Gastroesophageal sphincter (tissue), 4 donors: ENCODE measurements at regions not wholly inside any gene's neighbourhood (a gene's known extent, or its start where the extent isn't known, plus 50 kb on each side); places are given as distances from the start of the nearest gene placed in this dataset.
"Not testable (repeated sequence)": the region's sequence is repeated elsewhere in the genome, so short reads cannot be mapped to it uniquely, and the experiment has no call there.

Experiments used
- ATAC-seq: fragments of 150-250 bp; one replicate; pipeline ENCODE4 v1.9.1; 2016; ENCODE audit warnings: mild to moderate bottlenecking, moderate library complexity
- H3K27ac ChIP-seq, 4 donors: fragments of 200-600 bp; sonication (generic) in 3 of 4; 1 replicate in 3 of 4; 2 replicates in 1 of 4; pipeline ENCODE4 v1.5.1; 2016 to 2019
- H3K27me3 ChIP-seq: fragments of 200-600 bp; sonication (generic); one replicate; pipeline ENCODE4 v1.5.1; 2019
- H3K36me3 ChIP-seq, 2 donors: fragments of 200-600 bp; sonication (generic); one replicate each; pipeline ENCODE4 v1.5.1; 2019; ENCODE audit warnings: control low read depth in 1 of 2
- H3K4me1 ChIP-seq, 3 donors: fragments of 200-600 bp; sonication (generic); 1 replicate in 2 of 3; 2 replicates in 1 of 3; pipeline ENCODE4 v1.5.1; 2016 to 2019; ENCODE audit warnings: control low read depth in 2 of 3
- H3K4me3 ChIP-seq, 2 donors: fragments of 200-600 bp; sonication (generic); one replicate each; pipeline ENCODE4 v1.5.1; 2019; ENCODE audit warnings: mild to moderate bottlenecking in 1 of 2, moderate library complexity in 1 of 2
- H3K9me3 ChIP-seq, 3 donors: fragments of 200-600 bp; sonication (generic); one replicate each; pipeline ENCODE4 v1.5.1; 2017 to 2019; ENCODE audit warnings: control low read depth in 2 of 3
- CTCF ChIP-seq, 4 experiments: fragments of 200-600 bp in 2 of 4; fragments of 450-650 bp in 2 of 4; sonication (generic) in 1 of 4; IDR thresholded peaks; one replicate each; pipeline ENCODE4 v1.5.1; 2017 to 2019; ENCODE audit warnings: antibody characterized with exemption in 4 of 4, mild to moderate bottlenecking in 2 of 4, moderate library complexity in 2 of 4
- EP300 ChIP-seq: sonication (generic); formaldehyde crosslinking; IDR thresholded peaks from one replicate; pipeline ENCODE4 v1.6.1; 2017; ENCODE audit warnings: antibody characterized with exemption, mild to moderate bottlenecking
- POLR2A ChIP-seq, 2 donors: fragments of 450-650 bp; IDR thresholded peaks; one replicate each; pipeline ENCODE4 v1.6.1; 2017; ENCODE audit warnings: antibody characterized with exemption in 2 of 2, mild to moderate bottlenecking in 2 of 2, moderate library complexity in 1 of 2
- POLR2AphosphoS5 ChIP-seq: sonication (generic); formaldehyde crosslinking; IDR thresholded peaks from one replicate; pipeline ENCODE4 v1.6.1; 2017; ENCODE audit warnings: antibody characterized with exemption
- WGBS, 2 donors: methylation state at CpG; one replicate each; pipeline ENCODE4 v1.1.5; 2018; ENCODE audit warnings: low coverage in 1 of 2; 5-methylcytosine and 5-hydroxymethylcytosine counted together

- ATAC-seq, result no peak
- 100% methylated on average over 3 of the region's 8 CpGs; no CpG with 5 or more reads in 1 of the 2 donors for WGBS, 2 donors
- Histone ChIP-seq H3K36me3 (no peaks in the 10 kb centered on the region), H3K27ac (no peak overlapping the region), H3K4me1 (peaks cover 0 to 49% (median 24%) of the 10 kb centered on the region in 3 donors), H3K4me3 (no peak overlapping the region), H3K9me3 (no peaks in the 10 kb centered on the region), H3K27me3 (peaks cover 19% of the 10 kb centered on the region)
- TF ChIP-seq POLR2AphosphoS5 (no peak), EP300 (no peak), POLR2A (IDR thresholded peaks at IDR 0.05) (no peak)
These were observed 93.4 kb upstream of the COL5A1 start for GRCh38 chr9:134548185-134548584.

DNA sequence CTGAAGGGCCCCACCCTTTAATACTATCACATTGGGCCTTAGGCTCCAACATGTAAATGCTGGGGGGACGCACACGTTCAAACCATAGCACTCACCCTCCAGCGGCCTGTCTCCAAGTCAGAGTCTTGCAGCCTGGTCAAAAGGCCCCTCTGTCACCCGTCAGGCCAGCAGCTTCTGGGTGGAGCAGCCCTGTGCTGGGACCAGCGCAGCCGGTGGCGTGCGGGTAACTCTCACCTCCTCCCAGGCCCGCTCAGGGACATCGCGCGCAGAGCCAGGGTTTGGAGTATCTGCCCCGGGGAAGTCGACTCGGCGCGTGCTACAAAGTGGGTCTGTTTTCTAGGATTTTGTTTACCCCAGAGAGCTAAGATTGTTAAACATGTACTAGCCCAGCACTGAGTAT, 93.0 kb upstream of the COL5A1 start:
- TF ChIP-seq POLR2AphosphoS5, result no peak
- TF ChIP-seq EP300, result no peak
- TF ChIP-seq CTCF (IDR thresholded peaks at IDR 0.05), result no peak
- no peak for TF ChIP-seq POLR2A (IDR thresholded peaks at IDR 0.05)
- peaks cover 0 to 51% (median 25%) of the 10 kb centered on the region in 3 donors for H3K4me1 ChIP-seq
- 82% methylated on average over 9 of the region's 17 CpGs; no CpG with 5 or more reads in 1 of the 2 donors for WGBS, 2 donors

GRCh38 chr9:134549336-134549735, 92.3 kb upstream of the COL5A1 start:
- TF ChIP-seq POLR2A (IDR thresholded peaks at IDR 0.05), result no peak
- no peak for TF ChIP-seq EP300
- TF ChIP-seq CTCF (IDR thresholded peaks at IDR 0.05), result no peak
- H3K27ac ChIP-seq, result no peak overlapping the region
- H3K4me3 ChIP-seq, result no peak overlapping the region
- H3K9me3 ChIP-seq, result no peaks in the 10 kb centered on the region
- peaks cover 0 to 49% (median 25%) of the 10 kb centered on the region in 3 donors for H3K4me1 ChIP-seq
- no CpG with 5 or more reads among the region's 13 CpGs for WGBS, 2 donors
- H3K36me3 ChIP-seq, result no peaks in the 10 kb centered on the region
- H3K27me3 ChIP-seq, result peaks cover 19% of the 10 kb centered on the region
- no peak for ATAC-seq

More for the DNA sequence above, 93.0 kb upstream of the COL5A1 start:
- peaks cover 19% of the 10 kb centered on the region for H3K27me3 ChIP-seq
- no peaks in the 10 kb centered on the region for H3K36me3 ChIP-seq
- H3K4me3 ChIP-seq, result no peak overlapping the region
- no peaks in the 10 kb centered on the region for H3K9me3 ChIP-seq
- no peak overlapping the region for H3K27ac ChIP-seq
- ATAC-seq, result no peak

DNA sequence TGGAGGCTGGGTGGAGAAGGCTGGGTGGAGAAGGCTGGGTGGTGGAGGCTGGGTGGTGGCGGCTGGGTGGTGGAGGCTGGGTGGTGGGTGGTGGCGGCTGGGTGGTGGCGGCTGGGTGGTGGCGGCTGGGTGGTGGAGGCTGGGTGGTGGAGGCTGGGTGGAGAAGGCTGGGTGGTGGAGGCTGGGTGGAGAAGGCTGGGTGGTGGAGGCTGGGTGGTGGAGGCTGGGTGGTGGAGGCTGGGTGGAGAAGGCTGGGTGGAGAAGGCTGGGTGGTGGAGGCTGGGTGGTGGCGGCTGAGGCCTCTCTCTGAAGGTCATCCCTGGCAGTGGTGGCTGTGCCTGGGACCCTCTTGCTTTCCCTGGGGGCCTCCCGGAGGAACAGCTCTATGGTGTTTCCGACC, 91.5 kb upstream of the COL5A1 start:
- not testable (repeated sequence) for H3K4me3 ChIP-seq, ATAC-seq, H3K36me3 ChIP-seq, H3K27ac ChIP-seq, H3K9me3 ChIP-seq
- Histone ChIP-seq H3K4me1 (peaks cover 0 to 49% (median 20%) of the 10 kb centered on the region in 3 donors), H3K27me3 (peaks cover 19% of the 10 kb centered on the region)
- WGBS, 2 donors, result 98 to 100% methylated on average over 2 to 4 of the region's 7 CpGs

DNA sequence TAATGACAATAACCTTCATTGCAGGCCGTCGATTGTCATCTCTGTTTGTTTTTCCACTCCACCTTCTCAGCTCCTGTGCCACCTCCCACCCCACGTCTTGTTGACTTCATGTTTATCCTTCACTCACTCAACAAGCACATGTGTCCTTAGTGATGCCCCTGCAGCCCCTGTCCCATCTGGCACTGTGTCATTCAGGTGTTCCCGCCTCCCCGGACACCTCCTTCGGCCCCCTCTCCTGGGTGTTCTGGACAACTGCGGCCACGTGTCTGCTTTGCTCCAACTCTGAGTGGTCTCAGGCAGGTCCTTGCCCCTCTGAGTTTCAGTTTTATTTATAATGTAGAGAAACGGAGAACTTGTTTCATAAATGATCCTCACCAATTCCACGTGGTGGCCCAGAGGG, 91.0 kb upstream of the COL5A1 start:
- Histone ChIP-seq H3K36me3 (no peaks in the 10 kb centered on the region), H3K27ac (no peak overlapping the region), H3K27me3 (peaks cover 16% of the 10 kb centered on the region), H3K4me3 (no peak overlapping the region), H3K4me1 (peaks cover 0 to 44% (median 18%) of the 10 kb centered on the region in 3 donors), H3K9me3 (no peaks in the 10 kb centered on the region)
- 67 to 85% methylated on average over 3 to 8 of the region's 10 CpGs for WGBS, 2 donors
- ATAC-seq, result no peak
- no peak for TF ChIP-seq POLR2AphosphoS5
- TF ChIP-seq CTCF (IDR thresholded peaks at IDR 0.05), result no peak
- no peak for TF ChIP-seq EP300
- no peak for TF ChIP-seq POLR2A (IDR thresholded peaks at IDR 0.05)

GRCh38 chr9:134551176-134551575, 90.4 kb upstream of the COL5A1 start:
- H3K27ac ChIP-seq, result no peak overlapping the region
- no peak for ATAC-seq
- H3K4me1 ChIP-seq, result peaks cover 0 to 38% (median 12%) of the 10 kb centered on the region in 3 donors
- H3K27me3 ChIP-seq, result peaks cover 14% of the 10 kb centered on the region
- TF ChIP-seq EP300 (no peak), POLR2A (IDR thresholded peaks at IDR 0.05) (no peak), POLR2AphosphoS5 (no peak), CTCF (IDR thresholded peaks at IDR 0.05) (no peak)
- no peaks in the 10 kb centered on the region for H3K9me3 ChIP-seq
- no peak overlapping the region for H3K4me3 ChIP-seq
- WGBS, 2 donors, result 88 to 96% methylated on average over 5 to 8 of the region's 23 CpGs
- H3K36me3 ChIP-seq, result no peaks in the 10 kb centered on the region
